HepG2 (cell line): ENCODE measurements at regions not wholly inside any gene's neighbourhood (a gene's known extent, or its start where the extent isn't known, plus 50 kb on each side); places are given as distances from the start of the nearest gene placed in this dataset.

ENCODE experiments used
- ATAC-seq: fragments of 200-7000 bp; cut with Tn5 transposase; 3 replicates; pipeline ENCODE4 v1.9.1; 2020; ENCODE audit warnings: mild to moderate bottlenecking, moderate library complexity
- BruUV-seq: library from RNA; stranded (reverse); fragments of 400-500 nt; replicated peaks from 2 replicates; lab custom pipeline; 2021; lab: Mats Ljungman, UMichigan
- CTCF ChIA-PET: fragments of 300-600 bp; formaldehyde crosslinking; extraction: SDS; loops from one replicate; lab custom pipeline; 2021; ENCODE audit warnings: low total read pairs, inconsistent platforms, low intra/inter-chr PET ratio; lab: Yijun Ruan, JAX
- POLR2A ChIA-PET: fragments of 350-600 bp; sonication (Branson Sonifier 250); formaldehyde crosslinking; loops from one replicate; lab custom pipeline; 2020; ENCODE audit warnings: antibody characterized with exemption, inconsistent platforms; lab: Yijun Ruan, JAX
- DNase-seq: peaks from one replicate; pipeline ENCODE4 v3.0.0-alpha.2; 2015; ENCODE audit warnings: low spot score
- FAIRE-seq: peaks from 3 replicates; lab custom pipeline; 2011; peaks lifted over from hg19 to GRCh38; lab: Jason Lieb, UNC
- H2AFZ ChIP-seq: one replicate; pipeline ENCODE4 v1.6.1; 2011; ENCODE audit warnings: low read length, inconsistent platforms
- H3K27ac ChIP-seq: fragments of 300-600 bp; 3 replicates; pipeline ENCODE4 v1.8.0; 2011; ENCODE audit warnings: mixed run types, mild to moderate bottlenecking, mixed read lengths, low read length, inconsistent platforms; ENCODE audit not compliant: insufficient read depth; ENCODE audit errors: extremely low read length
- H3K27me3 ChIP-seq, 2 experiments: fragments of 200-600 bp in 1 of 2; 2 replicates in 1 of 2; 3 replicates in 1 of 2; pipeline versions ENCODE4 v1.6.0 to v1.8.0; 2011; ENCODE audit warnings: low read length in 2 of 2, mild to moderate bottlenecking in 2 of 2, moderate library complexity in 2 of 2, inconsistent platforms in 1 of 2; ENCODE audit not compliant: insufficient read depth in 2 of 2, control insufficient read depth in 1 of 2
- H3K36me3 ChIP-seq, 2 experiments: fragments of 200-600 bp in 1 of 2; replicated peaks in 1 of 2; 2 replicates in 1 of 2; 3 replicates in 1 of 2; pipeline versions ENCODE4 v1.5.1 to v1.8.0; 2011; ENCODE audit warnings: low read length in 2 of 2, inconsistent platforms in 1 of 2; ENCODE audit not compliant: insufficient read depth in 2 of 2, control insufficient read depth in 1 of 2
- H3K4me1 ChIP-seq: 2 replicates; pipeline ENCODE4 v1.5.1; 2012; ENCODE audit warnings: low read length, inconsistent platforms; ENCODE audit not compliant: insufficient read depth
- H3K4me2 ChIP-seq: 2 replicates; pipeline ENCODE4 v1.6.0; 2011; ENCODE audit warnings: low read depth, low read length, inconsistent platforms
- H3K4me3 ChIP-seq, 3 experiments: fragments of 200-600 bp in 1 of 3; sonication (generic), shearing (Covaris generic) in 1 of 3; replicated peaks in 1 of 3; 2 replicates each; pipeline ENCODE4 v1.5.1; 2011 to 2016; ENCODE audit warnings: low read length in 3 of 3, inconsistent platforms in 2 of 3, low read depth in 2 of 3, mild to moderate bottlenecking in 2 of 3, control low read depth in 1 of 3, mixed read lengths in 1 of 3; ENCODE audit not compliant: insufficient read depth in 1 of 3
- H3K79me2 ChIP-seq: one replicate; pipeline ENCODE4 v1.6.1; 2011; ENCODE audit warnings: low read length, inconsistent platforms; ENCODE audit not compliant: insufficient read depth
- H3K9ac ChIP-seq: 2 replicates; pipeline ENCODE4 v1.6.0; 2011; ENCODE audit warnings: mild to moderate bottlenecking, low read depth, low read length, inconsistent platforms; ENCODE audit not compliant: insufficient read depth
- H3K9me3 ChIP-seq: 2 replicates; pipeline ENCODE4 v1.5.1; 2012; ENCODE audit warnings: mild to moderate bottlenecking, low read length
- H4K20me1 ChIP-seq: 2 replicates; pipeline ENCODE4 v1.6.0; 2011; ENCODE audit warnings: inconsistent platforms, mild to moderate bottlenecking, low read length, moderate library complexity; ENCODE audit not compliant: insufficient read depth
- BCL6 ChIP-seq: IDR thresholded peaks from 2 replicates; pipeline ENCODE4 v1.6.1; 2016; ENCODE audit warnings: missing genetic modification reagents, missing compliant biosample characterization
- CCDC6 ChIP-seq: sonication (generic); formaldehyde crosslinking; IDR thresholded peaks from 2 replicates; pipeline ENCODE4 v1.8.1; 2022; ENCODE audit warnings: mild to moderate bottlenecking, missing genetic modification reagents, moderate library complexity
- CEBPZ ChIP-seq: IDR thresholded peaks from 2 replicates; pipeline ENCODE4 v1.6.1; 2012; ENCODE audit warnings: low read length, improper control_type of control experiment
- IRF9 ChIP-seq: sonication (generic); formaldehyde crosslinking; IDR thresholded peaks from 2 replicates; pipeline ENCODE4 v1.8.0; 2022; ENCODE audit warnings: missing genetic modification reagents, mild to moderate bottlenecking, borderline replicate concordance
- KMT2A ChIP-seq: sonication (generic); formaldehyde crosslinking; IDR thresholded peaks from 2 replicates; pipeline ENCODE4 v1.4.0; 2020; ENCODE audit warnings: missing genetic modification reagents
- MAFF ChIP-seq: IDR thresholded peaks from 2 replicates; pipeline ENCODE4 v1.6.1; 2011; ENCODE audit warnings: low read depth, low read length, improper control_type of control experiment
- MBD4 ChIP-seq: IDR thresholded peaks from 2 replicates; pipeline ENCODE4 v1.6.1; 2012; ENCODE audit warnings: low read length, inconsistent platforms, borderline replicate concordance
- PBX3 ChIP-seq: sonication (generic); formaldehyde crosslinking; IDR thresholded peaks from 2 replicates; pipeline ENCODE4 v1.8.1; 2023; ENCODE audit warnings: missing genetic modification reagents, inconsistent platforms, borderline replicate concordance
- PRDM4 ChIP-seq: sonication (generic); formaldehyde crosslinking; IDR thresholded peaks from 2 replicates; pipeline ENCODE4 v1.9.0; 2021; ENCODE audit warnings: missing genetic modification reagents, borderline replicate concordance
- SMAD9 ChIP-seq: sonication (generic); formaldehyde crosslinking; IDR thresholded peaks from 2 replicates; pipeline ENCODE4 v1.5.1; 2020; ENCODE audit warnings: mild to moderate bottlenecking, missing genetic modification reagents
- TERF1 ChIP-seq: sonication (generic); formaldehyde crosslinking; IDR thresholded peaks from 2 replicates; pipeline ENCODE4 v1.8.0; 2022; ENCODE audit warnings: mild to moderate bottlenecking, missing genetic modification reagents, moderate library complexity
- ZFAT ChIP-seq: sonication (generic); formaldehyde crosslinking; conservative IDR thresholded peaks from 2 replicates; pipeline ENCODE4 v1.8.1; 2023; ENCODE audit warnings: missing genetic modification reagents, inconsistent platforms
- ZMYM3 ChIP-seq: sonication (generic); formaldehyde crosslinking; IDR thresholded peaks from 2 replicates; pipeline ENCODE4 v1.5.1; 2020; ENCODE audit warnings: mild to moderate bottlenecking, missing genetic modification reagents
- ZNF367 ChIP-seq: sonication (generic); formaldehyde crosslinking; IDR thresholded peaks from 2 replicates; pipeline ENCODE4 v1.4.0; 2020; ENCODE audit warnings: missing genetic modification reagents, borderline replicate concordance
- ZNF496 ChIP-seq: sonication (generic); formaldehyde crosslinking; IDR thresholded peaks from 2 replicates; pipeline ENCODE4 v1.8.1; 2023; ENCODE audit warnings: mild to moderate bottlenecking, moderate library complexity, missing genetic modification reagents; ENCODE audit not compliant: insufficient replicate concordance
- WGBS: methylation state at CpG from one replicate; pipeline ENCODE4 v1.1.6; 2017; ENCODE audit warnings: low lambda C conversion rate; 5-methylcytosine and 5-hydroxymethylcytosine counted together
- in situ Hi-C: cut with HindIII; loops from 2 replicates; pipeline ENCODE4 v1.10.0; 2017; ENCODE audit warnings: low pct_unique_long_range_greater_than_20kb; ENCODE audit not compliant: extremely low pct_ligation_motif_present
- intact Hi-C: fragments of 100-400 bp; cut with micrococcal nuclease; formaldehyde crosslinking; loops from one replicate; pipeline ENCODE4 v1.10.0; 2022; ENCODE audit not compliant: unreplicated experiment

GRCh38 chr18:10400534-10401307 is 53.7 kb upstream of the APCDD1 start:
- no peak for FAIRE-seq
- H3K27me3 ChIP-seq = peaks cover 0 to 6% of the 10 kb centered on the region in 2 experiments; a peak in 1 of 5 replicates
- no peak for ATAC-seq
- no peaks in the 10 kb centered on the region for H3K4me1 ChIP-seq
- no peaks in the 10 kb centered on the region for H3K36me3 ChIP-seq
- no peak for DNase-seq
- H3K4me3 ChIP-seq = no peak overlapping the region
- H3K9ac ChIP-seq = no peak overlapping the region
- no peaks in the 10 kb centered on the region for H3K79me2 ChIP-seq
- H2AFZ ChIP-seq = no peak overlapping the region
- 23% methylated on average over 11 of the region's 11 CpGs for WGBS
- no peaks in the 10 kb centered on the region for H3K9me3 ChIP-seq
- no peak overlapping the region for H3K27ac ChIP-seq
- in situ Hi-C loops (no loop called here), intact Hi-C loops (no loop called here)
- ChIA-PET POLR2A (no interaction called here), CTCF (no interaction called here)
- H4K20me1 ChIP-seq = no peaks in the 10 kb centered on the region
- BruUV-seq = no TSS peak
- H3K4me2 ChIP-seq = no peak overlapping the region
- TF ChIP-seq ZFAT = no peak
- no peak for TF ChIP-seq MAFF
- TF ChIP-seq ZNF367 (CRISPR knock-in tag) = no peak
- TF ChIP-seq IRF9 (CRISPR knock-in tag) = no peak
- TF ChIP-seq PBX3 = no peak
- TF ChIP-seq TERF1 (CRISPR knock-in tag) = no peak
- TF ChIP-seq ZNF496 = no peak
- TF ChIP-seq KMT2A = no peak
- no peak for TF ChIP-seq SMAD9 (CRISPR knock-in tag)
- no peak for TF ChIP-seq BCL6
- no peak for TF ChIP-seq ZMYM3
- TF ChIP-seq MBD4 = no peak
- no peak for TF ChIP-seq PRDM4 (CRISPR knock-in tag)
- TF ChIP-seq CEBPZ = no peak
- TF ChIP-seq CCDC6 = no peak
